ENCODE measurements at regions not wholly inside any gene's neighbourhood (a gene's known extent, or its start where the extent isn't known, plus 50 kb on each side); places are given as distances from the start of the nearest gene placed in this dataset.

DNA sequence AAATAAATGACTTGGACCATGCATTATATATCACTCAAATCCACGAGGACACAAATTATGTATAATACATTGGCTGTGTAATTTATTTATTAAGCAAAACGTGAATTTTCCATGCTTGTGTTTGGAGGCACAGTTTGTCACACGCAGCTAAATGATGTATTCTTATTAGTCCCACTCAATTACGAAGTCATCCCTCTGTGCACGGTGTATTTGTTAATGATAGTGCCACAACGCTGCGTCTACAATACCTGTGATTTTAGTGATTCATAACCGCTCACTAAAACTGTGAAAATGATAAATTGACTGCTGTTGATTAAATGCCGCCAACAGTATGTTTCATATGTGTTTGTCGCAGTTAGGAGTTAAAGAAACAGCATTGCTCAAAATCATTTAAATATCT, 358.3 kb downstream of the ZNF516 start:
- ATAC-seq = no peak
- no peaks in the 10 kb centered on the region for H3K4me1 ChIP-seq (ENCODE audit: low read depth)
- H3K36me3 ChIP-seq (ENCODE audit: low read depth) = no peaks in the 10 kb centered on the region
- no peak for DNase-seq
- H3K4me3 ChIP-seq = no peak overlapping the region
- intact Hi-C loops (cut with DNase I, micrococcal nuclease) = no loop called here
- peaks cover 3% of the 10 kb centered on the region for H3K9me3 ChIP-seq
- TF ChIP-seq, protein P1, sequence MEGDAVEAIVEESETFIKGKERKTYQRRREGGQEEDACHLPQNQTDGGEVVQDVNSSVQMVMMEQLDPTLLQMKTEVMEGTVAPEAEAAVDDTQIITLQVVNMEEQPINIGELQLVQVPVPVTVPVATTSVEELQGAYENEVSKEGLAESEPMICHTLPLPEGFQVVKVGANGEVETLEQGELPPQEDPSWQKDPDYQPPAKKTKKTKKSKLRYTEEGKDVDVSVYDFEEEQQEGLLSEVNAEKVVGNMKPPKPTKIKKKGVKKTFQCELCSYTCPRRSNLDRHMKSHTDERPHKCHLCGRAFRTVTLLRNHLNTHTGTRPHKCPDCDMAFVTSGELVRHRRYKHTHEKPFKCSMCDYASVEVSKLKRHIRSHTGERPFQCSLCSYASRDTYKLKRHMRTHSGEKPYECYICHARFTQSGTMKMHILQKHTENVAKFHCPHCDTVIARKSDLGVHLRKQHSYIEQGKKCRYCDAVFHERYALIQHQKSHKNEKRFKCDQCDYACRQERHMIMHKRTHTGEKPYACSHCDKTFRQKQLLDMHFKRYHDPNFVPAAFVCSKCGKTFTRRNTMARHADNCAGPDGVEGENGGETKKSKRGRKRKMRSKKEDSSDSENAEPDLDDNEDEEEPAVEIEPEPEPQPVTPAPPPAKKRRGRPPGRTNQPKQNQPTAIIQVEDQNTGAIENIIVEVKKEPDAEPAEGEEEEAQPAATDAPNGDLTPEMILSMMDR (IDR thresholded peaks at IDR 0.05) = no peak

DNA sequence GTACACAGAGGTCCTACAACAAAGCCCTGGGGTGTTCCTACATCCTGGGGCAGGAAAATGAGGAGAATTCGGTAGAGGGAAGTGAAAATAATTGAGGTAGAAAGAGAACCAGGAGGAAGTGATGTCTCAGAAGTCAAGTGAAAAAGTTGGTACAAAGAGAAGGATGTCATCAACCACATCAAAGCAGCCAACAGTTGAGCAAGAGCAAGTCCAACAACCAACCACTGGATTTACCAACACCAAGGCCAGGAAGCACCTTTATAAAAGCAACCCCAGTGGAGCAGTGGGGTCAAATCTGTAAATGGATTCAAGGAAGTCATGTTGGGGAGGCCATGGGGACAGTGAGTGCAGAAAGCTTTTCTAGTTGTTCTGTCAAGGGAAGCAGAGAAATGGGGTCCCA, 360.4 kb downstream of the ZNF516 start:
- no peak for ATAC-seq
- Histone ChIP-seq H3K4me1 (ENCODE audit: low read depth) (no peaks in the 10 kb centered on the region), H3K9me3 (peaks cover 3% of the 10 kb centered on the region), H3K4me3 (no peak overlapping the region), H3K36me3 (ENCODE audit: low read depth) (no peaks in the 10 kb centered on the region)
- no peak for DNase-seq
- intact Hi-C loops (cut with DNase I, micrococcal nuclease) = no loop called here
- TF ChIP-seq, protein P1 (IDR thresholded peaks at IDR 0.05) = no peak

DNA sequence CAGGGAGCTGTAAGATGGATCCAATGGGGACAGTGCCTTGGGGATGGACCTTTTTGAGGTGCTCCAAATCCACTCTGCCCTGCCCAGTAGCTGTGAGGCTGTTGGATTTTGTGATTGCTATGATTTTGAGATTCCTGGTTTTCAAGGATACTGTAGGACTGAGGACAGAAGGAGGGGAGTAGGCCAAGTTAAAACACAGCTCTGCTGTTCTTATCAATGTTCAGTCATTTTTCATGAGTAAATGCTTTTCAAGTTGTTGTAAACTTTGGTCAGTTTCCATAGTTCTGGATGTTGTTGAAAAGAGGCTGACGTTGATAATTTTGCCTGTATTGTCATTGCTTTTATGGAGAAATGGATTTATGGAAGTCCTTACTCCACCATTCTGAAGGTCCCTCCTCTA, 361.2 kb downstream of the ZNF516 start:
- Histone ChIP-seq H3K4me1 (ENCODE audit: low read depth) (no peaks in the 10 kb centered on the region), H3K36me3 (ENCODE audit: low read depth) (no peaks in the 10 kb centered on the region), H3K9me3 (peaks cover 3% of the 10 kb centered on the region), H3K4me3 (no peak overlapping the region)
- no peak for ATAC-seq
- TF ChIP-seq, protein P1 (IDR thresholded peaks at IDR 0.05) = no peak
- intact Hi-C loops (cut with DNase I, micrococcal nuclease) = no loop called here
- no peak for DNase-seq

DNA sequence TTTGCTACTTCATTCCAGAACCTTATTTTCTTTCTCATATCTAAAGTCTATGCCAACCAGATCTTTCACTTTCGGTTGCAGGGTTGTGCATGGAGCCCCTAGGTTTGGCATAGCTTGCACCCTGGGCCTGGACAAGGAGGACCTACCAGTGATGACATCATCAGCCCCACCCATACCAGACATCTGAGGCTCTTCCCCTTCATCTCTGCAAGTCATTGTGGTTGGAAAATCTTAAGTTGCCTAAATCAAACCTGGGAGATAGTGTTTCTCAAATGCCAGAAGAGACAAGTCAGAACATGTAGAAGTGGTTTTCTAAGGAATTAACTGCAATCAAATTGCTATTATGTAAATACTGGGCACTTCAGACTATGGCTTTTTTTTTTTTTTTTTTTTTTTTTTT, 363.3 kb downstream of the ZNF516 start:
- intact Hi-C loops (cut with DNase I, micrococcal nuclease) = no loop called here
- DNase-seq (no peak), ATAC-seq (no peak)
- no peaks in the 10 kb centered on the region for H3K4me1 ChIP-seq (ENCODE audit: low read depth)
- H3K36me3 ChIP-seq (ENCODE audit: low read depth) = no peaks in the 10 kb centered on the region
- TF ChIP-seq, protein P1 (IDR thresholded peaks at IDR 0.05) = no peak
- H3K4me3 ChIP-seq = no peak overlapping the region
- peaks cover 3% of the 10 kb centered on the region for H3K9me3 ChIP-seq

DNA sequence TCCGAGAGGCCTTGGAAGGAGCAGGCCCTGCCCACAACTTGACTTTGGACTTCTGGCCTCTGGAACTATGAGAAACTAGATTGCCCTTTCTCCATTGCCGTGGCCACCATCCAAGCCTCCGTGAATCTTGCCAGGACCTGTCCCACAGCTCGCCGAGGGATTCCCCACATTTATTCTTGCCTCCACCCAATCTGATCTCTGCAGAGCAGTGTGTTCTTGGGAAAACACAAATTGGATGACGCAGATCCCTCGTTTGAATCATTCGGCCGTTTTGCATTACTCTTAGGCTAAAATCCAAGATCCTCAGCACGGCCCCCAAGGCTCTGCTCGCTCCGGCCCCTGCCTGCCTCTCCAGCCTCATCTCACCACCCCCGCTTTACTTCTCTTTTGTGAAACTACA, 364.2 kb downstream of the ZNF516 start:
- TF ChIP-seq, protein P1 (IDR thresholded peaks at IDR 0.05) = no peak
- intact Hi-C loops (cut with DNase I, micrococcal nuclease) = no loop called here
- Histone ChIP-seq H3K4me3 (no peak overlapping the region), H3K36me3 (ENCODE audit: low read depth) (no peaks in the 10 kb centered on the region), H3K4me1 (ENCODE audit: low read depth) (no peaks in the 10 kb centered on the region), H3K9me3 (peaks cover 3% of the 10 kb centered on the region)
- ATAC-seq = no peak
- no peak for DNase-seq

DNA sequence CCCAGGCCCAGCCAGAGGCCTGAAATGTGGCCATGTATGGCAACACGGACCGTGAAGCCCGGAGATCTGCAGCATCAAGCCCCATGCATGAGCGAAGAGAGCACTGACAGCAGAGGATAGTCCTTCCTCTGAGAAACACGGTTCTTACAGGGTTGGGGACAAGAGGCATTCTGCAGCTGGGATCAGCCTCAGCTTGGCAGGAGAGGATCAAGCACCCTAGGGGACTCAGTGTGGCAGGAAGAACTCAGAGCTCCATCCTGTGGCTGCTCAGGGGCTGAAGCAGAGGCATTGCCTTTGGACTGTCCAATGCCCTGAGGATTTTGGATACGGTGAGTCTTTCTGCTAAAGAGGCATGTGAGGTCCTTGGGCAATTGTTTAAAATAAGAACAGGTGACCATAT, 368.7 kb downstream of the ZNF516 start:
- intact Hi-C loops (cut with DNase I, micrococcal nuclease) = no loop called here
- H3K4me1 ChIP-seq (ENCODE audit: low read depth) = no peaks in the 10 kb centered on the region
- ATAC-seq = no peak
- no peaks in the 10 kb centered on the region for H3K36me3 ChIP-seq (ENCODE audit: low read depth)
- no peak for DNase-seq
- H3K9me3 ChIP-seq = no peaks in the 10 kb centered on the region
- no peak overlapping the region for H3K4me3 ChIP-seq
- TF ChIP-seq, protein P1 (IDR thresholded peaks at IDR 0.05) = no peak
